T-helper 1 cell treated with Interleukin-12 subunit alpha and Interleukin-12 subunit beta and Interleukin-4 antibody, amounts not matched to agents 30 μg/mL and 1 μg/mL, for 36 hours (primary cell): ENCODE measurements at regions not wholly inside any gene's neighbourhood (a gene's known extent, or its start where the extent isn't known, plus 50 kb on each side); places are given as distances from the start of the nearest gene placed in this dataset.

Experiments
- H3K27ac Mint-ChIP-seq: one replicate; pipeline ENCODE4 v1.8.0; 2021; ENCODE audit warnings: mild to moderate bottlenecking, mixed read lengths
- H3K27me3 Mint-ChIP-seq: one replicate; pipeline ENCODE4 v1.8.0; 2021; ENCODE audit warnings: low read depth, mixed read lengths
- H3K36me3 Mint-ChIP-seq: one replicate; pipeline ENCODE4 v1.8.0; 2021; ENCODE audit warnings: low read depth, mixed read lengths
- H3K4me1 Mint-ChIP-seq: one replicate; pipeline ENCODE4 v1.8.0; 2021; ENCODE audit warnings: low read depth, mixed read lengths
- H3K4me3 Mint-ChIP-seq: one replicate; pipeline ENCODE4 v1.8.0; 2021; ENCODE audit warnings: mild to moderate bottlenecking, moderate library complexity, mixed read lengths
- H3K9me3 Mint-ChIP-seq: one replicate; pipeline ENCODE4 v1.8.0; 2021; ENCODE audit warnings: mixed read lengths

GRCh38 chr21:25424048-25424447, 183.2 kb downstream of the MRPL39 start:
- Mint-ChIP-seq H3K4me3 (peak overlapping the region; percentile 1), H3K27ac (no peak overlapping the region), H3K4me1 (peaks cover 28% of the 10 kb centered on the region), H3K27me3 (no peaks in the 10 kb centered on the region), H3K36me3 (no peaks in the 10 kb centered on the region), H3K9me3 (no peaks in the 10 kb centered on the region)

GRCh38 chr21:25422610-25423608, 184.4 kb downstream of the MRPL39 start:
- Mint-ChIP-seq H3K9me3 (no peaks in the 10 kb centered on the region), H3K27ac (peak overlapping the region; percentile 74), H3K36me3 (no peaks in the 10 kb centered on the region), H3K27me3 (no peaks in the 10 kb centered on the region), H3K4me1 (peaks cover 22% of the 10 kb centered on the region), H3K4me3 (no peak overlapping the region)

GRCh38 chr21:25421321-25422028, 185.8 kb downstream of the MRPL39 start:
- H3K27ac Mint-ChIP-seq = peak overlapping the region; percentile 89
- H3K36me3 Mint-ChIP-seq = no peaks in the 10 kb centered on the region
- peak overlapping the region; percentile 75 for H3K4me3 Mint-ChIP-seq
- H3K4me1 Mint-ChIP-seq = peaks cover 18% of the 10 kb centered on the region
- no peaks in the 10 kb centered on the region for H3K27me3 Mint-ChIP-seq
- H3K9me3 Mint-ChIP-seq = no peaks in the 10 kb centered on the region

GRCh38 chr21:25420831-25421230, 186.4 kb downstream of the MRPL39 start:
- Mint-ChIP-seq H3K4me3 (no peak overlapping the region), H3K27ac (peak overlapping the region; percentile 76), H3K4me1 (peaks cover 16% of the 10 kb centered on the region), H3K27me3 (no peaks in the 10 kb centered on the region), H3K36me3 (no peaks in the 10 kb centered on the region), H3K9me3 (no peaks in the 10 kb centered on the region)

GRCh38 chr21:25416669-25417068, 190.6 kb downstream of the MRPL39 start:
- Mint-ChIP-seq H3K36me3 (no peaks in the 10 kb centered on the region), H3K9me3 (peaks cover 6% of the 10 kb centered on the region), H3K4me3 (no peak overlapping the region), H3K27ac (no peak overlapping the region), H3K4me1 (peaks cover 10% of the 10 kb centered on the region), H3K27me3 (no peaks in the 10 kb centered on the region)

GRCh38 chr21:25412100-25412499, 195.2 kb downstream of the MRPL39 start:
- Mint-ChIP-seq H3K36me3 (no peaks in the 10 kb centered on the region), H3K27me3 (no peaks in the 10 kb centered on the region), H3K27ac (no peak overlapping the region), H3K9me3 (peaks cover 6% of the 10 kb centered on the region), H3K4me3 (no peak overlapping the region), H3K4me1 (no peaks in the 10 kb centered on the region)

GRCh38 chr21:25409978-25410377, 197.3 kb downstream of the MRPL39 start:
- no peak overlapping the region for H3K27ac Mint-ChIP-seq
- H3K4me1 Mint-ChIP-seq = no peaks in the 10 kb centered on the region
- H3K9me3 Mint-ChIP-seq = peaks cover 4% of the 10 kb centered on the region
- no peak overlapping the region for H3K4me3 Mint-ChIP-seq
- no peaks in the 10 kb centered on the region for H3K36me3 Mint-ChIP-seq
- H3K27me3 Mint-ChIP-seq = no peaks in the 10 kb centered on the region

- no peaks in the 10 kb centered on the region for H3K4me1 Mint-ChIP-seq
- H3K36me3 Mint-ChIP-seq = no peaks in the 10 kb centered on the region
- no peak overlapping the region for H3K27ac Mint-ChIP-seq
- no peak overlapping the region for H3K4me3 Mint-ChIP-seq
- no peaks in the 10 kb centered on the region for H3K27me3 Mint-ChIP-seq
- no peaks in the 10 kb centered on the region for H3K9me3 Mint-ChIP-seq
These were observed 198.6 kb downstream of the MRPL39 start for GRCh38 chr21:25408666-25409065.

- no peaks in the 10 kb centered on the region for H3K36me3 Mint-ChIP-seq
- no peak overlapping the region for H3K4me3 Mint-ChIP-seq
- no peak overlapping the region for H3K27ac Mint-ChIP-seq
- no peaks in the 10 kb centered on the region for H3K27me3 Mint-ChIP-seq
- H3K9me3 Mint-ChIP-seq = no peaks in the 10 kb centered on the region
- H3K4me1 Mint-ChIP-seq = peaks cover 3% of the 10 kb centered on the region
These were observed 200.2 kb downstream of the MRPL39 start for GRCh38 chr21:25406887-25407579.

- Mint-ChIP-seq H3K9me3 (no peaks in the 10 kb centered on the region), H3K27ac (no peak overlapping the region), H3K4me1 (peaks cover 3% of the 10 kb centered on the region), H3K36me3 (no peaks in the 10 kb centered on the region), H3K27me3 (no peaks in the 10 kb centered on the region), H3K4me3 (no peak overlapping the region)
These were observed 201.3 kb downstream of the MRPL39 start for GRCh38 chr21:25405984-25406383.

- Mint-ChIP-seq H3K27ac (no peak overlapping the region), H3K27me3 (no peaks in the 10 kb centered on the region)
These were observed 204.9 kb downstream of the MRPL39 start for GRCh38 chr21:25402134-25402961.

GRCh38 chr21:25400427-25400826, 206.9 kb downstream of the MRPL39 start:
- no peaks in the 10 kb centered on the region for H3K36me3 Mint-ChIP-seq
- no peak overlapping the region for H3K4me3 Mint-ChIP-seq
- H3K27me3 Mint-ChIP-seq = no peaks in the 10 kb centered on the region
- H3K4me1 Mint-ChIP-seq = peaks cover 10% of the 10 kb centered on the region
- H3K27ac Mint-ChIP-seq = no peak overlapping the region
- H3K9me3 Mint-ChIP-seq = no peaks in the 10 kb centered on the region

More at GRCh38 chr21:25402134-25402961, 204.9 kb downstream of the MRPL39 start:
- Mint-ChIP-seq H3K4me3 (no peak overlapping the region), H3K9me3 (no peaks in the 10 kb centered on the region), H3K36me3 (no peaks in the 10 kb centered on the region), H3K4me1 (peaks cover 3% of the 10 kb centered on the region)

- no peaks in the 10 kb centered on the region for H3K36me3 Mint-ChIP-seq
- no peaks in the 10 kb centered on the region for H3K9me3 Mint-ChIP-seq
- no peak overlapping the region for H3K4me3 Mint-ChIP-seq
- H3K4me1 Mint-ChIP-seq = peaks cover 10% of the 10 kb centered on the region
- no peaks in the 10 kb centered on the region for H3K27me3 Mint-ChIP-seq
- no peak overlapping the region for H3K27ac Mint-ChIP-seq
These were observed 208.7 kb downstream of the MRPL39 start for GRCh38 chr21:25398630-25399029.
